HG02943 (cell line): ENCODE measurements at regions not wholly inside any gene's neighbourhood (a gene's known extent, or its start where the extent isn't known, plus 50 kb on each side); places are given as distances from the start of the nearest gene placed in this dataset.

ENCODE experiments used
- ATAC-seq: cut with Tn5 transposase; IDR thresholded peaks from one replicate; pipeline ENCODE4 v1.9.1; 2021; ENCODE audit warnings: mild to moderate bottlenecking, low read depth, moderate library complexity; ENCODE audit not compliant: unreplicated experiment

GRCh38 chr2:16466821-16467151, 198.8 kb downstream of the CYRIA start:
- ATAC-seq: no peak

GRCh38 chr2:16466133-16466820, 199.4 kb downstream of the CYRIA start:
- ATAC-seq: no peak

GRCh38 chr2:16464641-16465040, 201.0 kb downstream of the CYRIA start:
- no peak for ATAC-seq

- no peak for ATAC-seq
Observed at GRCh38 chr2:16462958-16463357, 202.7 kb downstream of the CYRIA start.

- no peak for ATAC-seq
Observed at GRCh38 chr2:16461672-16462071, 204.0 kb downstream of the CYRIA start.

- no peak for ATAC-seq
Observed at GRCh38 chr2:16459606-16460005, 206.0 kb downstream of the CYRIA start.

- no peak for ATAC-seq
Observed at GRCh38 chr2:16454621-16455020, 211.0 kb downstream of the CYRIA start.

- no peak for ATAC-seq
Observed at GRCh38 chr2:16452123-16452522, 213.5 kb downstream of the CYRIA start.

GRCh38 chr2:16446706-16447105, 218.9 kb downstream of the CYRIA start:
- ATAC-seq: no peak

- no peak for ATAC-seq
Observed at GRCh38 chr2:16442971-16443370, 222.7 kb downstream of the CYRIA start.

- ATAC-seq: no peak
Observed at GRCh38 chr2:16441431-16441830, 224.2 kb downstream of the CYRIA start.

GRCh38 chr2:16440898-16441297, 224.7 kb downstream of the CYRIA start:
- no peak for ATAC-seq

GRCh38 chr2:16438613-16439321, 226.9 kb downstream of the CYRIA start:
- no peak for ATAC-seq

GRCh38 chr2:16437189-16437588, 228.4 kb downstream of the CYRIA start:
- no peak for ATAC-seq

GRCh38 chr2:16434393-16434792, 231.2 kb downstream of the CYRIA start:
- ATAC-seq: no peak

- ATAC-seq: no peak
Observed at GRCh38 chr2:16430846-16431245, 234.8 kb downstream of the CYRIA start.

- no peak for ATAC-seq
Observed at GRCh38 chr2:16429431-16430145, 236.0 kb downstream of the CYRIA start.

GRCh38 chr2:16429002-16429401, 236.6 kb downstream of the CYRIA start:
- ATAC-seq: no peak

- no peak for ATAC-seq
Observed at GRCh38 chr2:16425462-16426336, 239.9 kb downstream of the CYRIA start.

GRCh38 chr2:16420421-16420820, 245.2 kb downstream of the CYRIA start:
- no peak for ATAC-seq

GRCh38 chr2:16417726-16418125, 247.9 kb downstream of the CYRIA start:
- no peak for ATAC-seq
